CD14-positive monocyte (primary cell): ENCODE measurements at regions not wholly inside any gene's neighbourhood (a gene's known extent, or its start where the extent isn't known, plus 50 kb on each side); places are given as distances from the start of the nearest gene placed in this dataset.

Experiments
- DNase-seq, 3 donors: peaks; one replicate each; pipeline ENCODE4 v3.0.0-alpha.2; 2011 to 2022
- H2AFZ ChIP-seq: 2 replicates; pipeline ENCODE4 v1.6.0; 2012; ENCODE audit warnings: mild to moderate bottlenecking, low read depth, low read length, inconsistent platforms; ENCODE audit not compliant: insufficient read depth, poor library complexity, severe bottlenecking
- H3K27ac ChIP-seq, 2 donors: 1 replicate in 1 of 2; 2 replicates in 1 of 2; pipeline ENCODE4 v1.5.1; 2012 to 2013; ENCODE audit warnings: low read length in 2 of 2, control low read depth in 1 of 2, inconsistent platforms in 1 of 2, low read depth in 1 of 2, mild to moderate bottlenecking in 1 of 2
- H3K27me3 ChIP-seq, 2 donors: one replicate each; pipeline versions ENCODE4 v1.6.0 to v1.6.1; 2011 to 2013; ENCODE audit warnings: low read length in 2 of 2; ENCODE audit not compliant: control insufficient read depth in 2 of 2, insufficient read depth in 2 of 2
- H3K36me3 ChIP-seq, 2 donors: replicated peaks in 1 of 2; 1 replicate in 1 of 2; 2 replicates in 1 of 2; pipeline versions ENCODE4 v1.5.1 to v1.6.1; 2012 to 2013; ENCODE audit warnings: low read length in 2 of 2, control low read depth in 1 of 2, inconsistent platforms in 1 of 2, mild to moderate bottlenecking in 1 of 2; ENCODE audit not compliant: insufficient read depth in 2 of 2, control insufficient read depth in 1 of 2
- H3K4me1 ChIP-seq, 2 donors: 1 replicate in 1 of 2; 2 replicates in 1 of 2; pipeline versions ENCODE4 v1.5.1 to v1.6.1; 2012 to 2013; ENCODE audit warnings: low read length in 2 of 2, control low read depth in 1 of 2, inconsistent platforms in 1 of 2, mild to moderate bottlenecking in 1 of 2, moderate library complexity in 1 of 2; ENCODE audit not compliant: insufficient read depth in 2 of 2, control insufficient read depth in 1 of 2
- H3K4me2 ChIP-seq: replicated peaks from 2 replicates; pipeline ENCODE3; 2012; ENCODE audit warnings: low read length, moderate library complexity, mild to moderate bottlenecking; ENCODE audit not compliant: poor library complexity, severe bottlenecking; ENCODE audit errors: extremely low read depth
- H3K4me3 ChIP-seq, 3 experiments: fragments of 200-600 bp in 1 of 3; sonication (generic) in 1 of 3; replicated peaks in 1 of 3; 1 replicate in 2 of 3; 2 replicates in 1 of 3; pipeline ENCODE4 v1.5.1; 2011 to 2013; ENCODE audit warnings: low read length in 3 of 3, mild to moderate bottlenecking in 3 of 3, control low read depth in 2 of 3, low read depth in 2 of 3, inconsistent platforms in 1 of 3, moderate library complexity in 1 of 3
- H3K79me2 ChIP-seq: 2 replicates; pipeline ENCODE4 v1.6.0; 2012; ENCODE audit warnings: mild to moderate bottlenecking, control low read depth, inconsistent platforms, low read length, moderate library complexity; ENCODE audit not compliant: insufficient read depth
- H3K9ac ChIP-seq: 2 replicates; pipeline ENCODE4 v1.6.0; 2017; ENCODE audit warnings: low read length, mild to moderate bottlenecking; ENCODE audit not compliant: insufficient read depth, poor library complexity, severe bottlenecking
- H3K9me3 ChIP-seq, 2 donors: replicated peaks in 1 of 2; 1 replicate in 1 of 2; 2 replicates in 1 of 2; pipeline versions ENCODE4 v1.5.1 to v1.6.1; 2012 to 2013; ENCODE audit warnings: low read length in 2 of 2, control low read depth in 1 of 2; ENCODE audit not compliant: control insufficient read depth in 1 of 2, insufficient read depth in 1 of 2
- H4K20me1 ChIP-seq: 2 replicates; pipeline ENCODE4 v1.6.0; 2012; ENCODE audit warnings: mild to moderate bottlenecking, low read length, control low read depth, moderate library complexity; ENCODE audit not compliant: insufficient read depth
- H3K27ac Mint-ChIP-seq, 7 donors: one replicate each; pipeline ENCODE4 v1.8.0; 2020; ENCODE audit warnings: mild to moderate bottlenecking in 7 of 7, mixed read lengths in 7 of 7, moderate library complexity in 6 of 7, inconsistent platforms in 2 of 7
- H3K27me3 Mint-ChIP-seq, 3 donors: one replicate each; pipeline ENCODE4 v1.8.0; 2021 to 2022; ENCODE audit warnings: low read depth in 3 of 3, mild to moderate bottlenecking in 3 of 3, mixed read lengths in 3 of 3, moderate library complexity in 3 of 3, inconsistent platforms in 1 of 3
- H3K36me3 Mint-ChIP-seq, 2 donors: one replicate each; pipeline ENCODE4 v1.8.0; 2020; ENCODE audit warnings: mixed read lengths in 2 of 2, inconsistent platforms in 1 of 2, mild to moderate bottlenecking in 1 of 2
- H3K4me1 Mint-ChIP-seq: one replicate; pipeline ENCODE4 v1.8.0; 2020; ENCODE audit warnings: mild to moderate bottlenecking, mixed read lengths
- H3K4me3 Mint-ChIP-seq, 2 donors: one replicate each; pipeline ENCODE4 v1.8.0; 2020; ENCODE audit warnings: mild to moderate bottlenecking in 2 of 2, mixed read lengths in 2 of 2, moderate library complexity in 1 of 2
- H3K9me3 Mint-ChIP-seq, 7 donors: one replicate each; pipeline ENCODE4 v1.8.0; 2020 to 2022; ENCODE audit warnings: mixed read lengths in 7 of 7, mild to moderate bottlenecking in 6 of 7, moderate library complexity in 6 of 7, inconsistent platforms in 2 of 7
- CTCF ChIP-seq: fragments of 200-600 bp; IDR thresholded peaks from one replicate; pipeline ENCODE4 v1.8.0; 2022; ENCODE audit warnings: antibody characterized with exemption, mild to moderate bottlenecking
- WGBS: methylation state at CpG from one replicate; pipeline ENCODE4 v1.1.5; 2013; ENCODE audit warnings: missing lambda C conversion rate; ENCODE audit not compliant: insufficient coverage; 5-methylcytosine and 5-hydroxymethylcytosine counted together
- intact Hi-C, 2 donors: fragments of 100-400 bp; cut with micrococcal nuclease; formaldehyde crosslinking; loops; one replicate each; pipeline versions ENCODE4 v1.15.0 to v1.15.1; 2023

- H3K36me3 ChIP-seq, result no peaks in the 10 kb centered on the region
- H2AFZ ChIP-seq, result no peak overlapping the region
- intact Hi-C loops, result no loop called here
- Mint-ChIP-seq H3K4me1 (no peaks in the 10 kb centered on the region), H3K36me3 (no peaks in the 10 kb centered on the region), H3K4me3 (no peak overlapping the region), H3K27me3 (peaks cover 0 to 2% (median 0%) of the 10 kb centered on the region in 3 donors), H3K27ac (no peak overlapping the region), H3K9me3 (peaks cover 0 to 3% (median 2%) of the 10 kb centered on the region in 7 donors)
- H3K79me2 ChIP-seq, result no peaks in the 10 kb centered on the region
- no peak for DNase-seq
- H3K27ac ChIP-seq, result no peak overlapping the region
- TF ChIP-seq CTCF, result no peak
- H4K20me1 ChIP-seq, result no peaks in the 10 kb centered on the region
- no CpG with 5 or more reads among the region's 3 CpGs for WGBS
- no peaks in the 10 kb centered on the region for H3K9me3 ChIP-seq
- no peaks in the 10 kb centered on the region for H3K27me3 ChIP-seq
- no peak overlapping the region for H3K9ac ChIP-seq
- no peak overlapping the region for H3K4me3 ChIP-seq
- H3K4me2 ChIP-seq, result no peak overlapping the region
- no peaks in the 10 kb centered on the region for H3K4me1 ChIP-seq
These were observed 405.1 kb upstream of the SEMA6D start for GRCh38 chr15:47312161-47312560.

GRCh38 chr15:47326410-47327333, 390.6 kb upstream of the SEMA6D start:
- Histone ChIP-seq H3K4me1 (no peaks in the 10 kb centered on the region), H2AFZ (no peak overlapping the region), H3K79me2 (no peaks in the 10 kb centered on the region), H3K27ac (no peak overlapping the region), H3K27me3 (no peaks in the 10 kb centered on the region), H3K36me3 (no peaks in the 10 kb centered on the region), H3K9ac (no peak overlapping the region), H4K20me1 (no peaks in the 10 kb centered on the region), H3K4me3 (no peak overlapping the region), H3K9me3 (no peaks in the 10 kb centered on the region), H3K4me2 (no peak overlapping the region)
- no peaks in the 10 kb centered on the region for H3K36me3 Mint-ChIP-seq
- no peak for TF ChIP-seq CTCF
- peaks cover 0 to 4% (median 0%) of the 10 kb centered on the region in 7 donors for H3K9me3 Mint-ChIP-seq
- DNase-seq, result no peak
- 100% methylated on average over 1 of the region's 5 CpGs for WGBS
- H3K4me3 Mint-ChIP-seq, result no peak overlapping the region
- intact Hi-C loops, result no loop called here
- H3K4me1 Mint-ChIP-seq, result no peaks in the 10 kb centered on the region
- peaks cover 0 to 2% (median 0%) of the 10 kb centered on the region in 3 donors for H3K27me3 Mint-ChIP-seq
- H3K27ac Mint-ChIP-seq, result no peak overlapping the region
